Stimulated activated CD4-positive, alpha-beta T cell treated with anti-CD3 and anti-CD28 coated beads, Interleukin-15, amount 100 ng/mL, for 1 hour (primary cell): ENCODE measurements at regions not wholly inside any gene's neighbourhood (a gene's known extent, or its start where the extent isn't known, plus 50 kb on each side); places are given as distances from the start of the nearest gene placed in this dataset.

Source experiments
- DNase-seq, 2 donors: peaks; one replicate each; pipeline ENCODE4 v3.0.0-alpha.2; 2020; ENCODE audit warnings: low read depth in 1 of 2, low spot score in 1 of 2

- no peak for DNase-seq
Measured at GRCh38 chr16:85386467-85387170, 226.5 kb upstream of the GSE1 start.

- DNase-seq = no peak
Measured at GRCh38 chr16:85387171-85387507, 226.0 kb upstream of the GSE1 start.

GRCh38 chr16:85387731-85388295 lies 225.3 kb upstream of the GSE1 start:
- DNase-seq = no peak

GRCh38 chr16:85389679-85390470 lies 223.2 kb upstream of the GSE1 start:
- DNase-seq = no peak

GRCh38 chr16:85390511-85391174 lies 222.5 kb upstream of the GSE1 start:
- no peak for DNase-seq

- no peak for DNase-seq
Measured at GRCh38 chr16:85391175-85391707, 221.9 kb upstream of the GSE1 start.

GRCh38 chr16:85391769-85392583 lies 221.1 kb upstream of the GSE1 start:
- no peak for DNase-seq

- no peak for DNase-seq
Measured at GRCh38 chr16:85392756-85393673, 220.1 kb upstream of the GSE1 start.

GRCh38 chr16:85393674-85394451 lies 219.3 kb upstream of the GSE1 start:
- DNase-seq = peak; percentile 33 to 59

- no peak for DNase-seq
Measured at GRCh38 chr16:85394456-85395206, 218.5 kb upstream of the GSE1 start.

GRCh38 chr16:85395207-85395912 lies 217.8 kb upstream of the GSE1 start:
- no peak for DNase-seq

GRCh38 chr16:85395913-85396878 lies 216.9 kb upstream of the GSE1 start:
- no peak for DNase-seq

- no peak for DNase-seq
Measured at GRCh38 chr16:85396879-85397871, 215.9 kb upstream of the GSE1 start.

GRCh38 chr16:85398050-85398451 lies 215.1 kb upstream of the GSE1 start:
- no peak for DNase-seq
